Fibroblast of pulmonary artery (primary cell): ENCODE measurements at regions not wholly inside any gene's neighbourhood (a gene's known extent, or its start where the extent isn't known, plus 50 kb on each side); places are given as distances from the start of the nearest gene placed in this dataset.
"Not testable (repeated sequence)": the region's sequence is repeated elsewhere in the genome, so short reads cannot be mapped to it uniquely, and the experiment has no call there.

Source experiments
- DNase-seq: peaks from one replicate; pipeline ENCODE4 v3.0.0-alpha.2; 2010; ENCODE audit warnings: low read depth
- H3K4me3 ChIP-seq: replicated peaks from 2 replicates; pipeline ENCODE4 v1.5.1; 2011; ENCODE audit warnings: low read depth, mild to moderate bottlenecking, control low read depth, low read length, moderate library complexity
- TF ChIP-seq, protein P1 (sequence below): IDR thresholded peaks from 2 replicates; pipeline ENCODE4 v1.5.1; 2011; ENCODE audit warnings: mild to moderate bottlenecking, control low read depth, low read length, inconsistent platforms; ENCODE audit errors: missing control alignments

GRCh38 chrY:12357204-12357603, 343.8 kb upstream of the USP9Y start:
- no peak overlapping the region for H3K4me3 ChIP-seq
- TF ChIP-seq, protein P1, sequence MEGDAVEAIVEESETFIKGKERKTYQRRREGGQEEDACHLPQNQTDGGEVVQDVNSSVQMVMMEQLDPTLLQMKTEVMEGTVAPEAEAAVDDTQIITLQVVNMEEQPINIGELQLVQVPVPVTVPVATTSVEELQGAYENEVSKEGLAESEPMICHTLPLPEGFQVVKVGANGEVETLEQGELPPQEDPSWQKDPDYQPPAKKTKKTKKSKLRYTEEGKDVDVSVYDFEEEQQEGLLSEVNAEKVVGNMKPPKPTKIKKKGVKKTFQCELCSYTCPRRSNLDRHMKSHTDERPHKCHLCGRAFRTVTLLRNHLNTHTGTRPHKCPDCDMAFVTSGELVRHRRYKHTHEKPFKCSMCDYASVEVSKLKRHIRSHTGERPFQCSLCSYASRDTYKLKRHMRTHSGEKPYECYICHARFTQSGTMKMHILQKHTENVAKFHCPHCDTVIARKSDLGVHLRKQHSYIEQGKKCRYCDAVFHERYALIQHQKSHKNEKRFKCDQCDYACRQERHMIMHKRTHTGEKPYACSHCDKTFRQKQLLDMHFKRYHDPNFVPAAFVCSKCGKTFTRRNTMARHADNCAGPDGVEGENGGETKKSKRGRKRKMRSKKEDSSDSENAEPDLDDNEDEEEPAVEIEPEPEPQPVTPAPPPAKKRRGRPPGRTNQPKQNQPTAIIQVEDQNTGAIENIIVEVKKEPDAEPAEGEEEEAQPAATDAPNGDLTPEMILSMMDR: no peak
- DNase-seq: no peak

GRCh38 chrY:12357655-12358054, 343.4 kb upstream of the USP9Y start:
- no peak for DNase-seq
- TF ChIP-seq, protein P1: no peak
- no peak overlapping the region for H3K4me3 ChIP-seq

DNA sequence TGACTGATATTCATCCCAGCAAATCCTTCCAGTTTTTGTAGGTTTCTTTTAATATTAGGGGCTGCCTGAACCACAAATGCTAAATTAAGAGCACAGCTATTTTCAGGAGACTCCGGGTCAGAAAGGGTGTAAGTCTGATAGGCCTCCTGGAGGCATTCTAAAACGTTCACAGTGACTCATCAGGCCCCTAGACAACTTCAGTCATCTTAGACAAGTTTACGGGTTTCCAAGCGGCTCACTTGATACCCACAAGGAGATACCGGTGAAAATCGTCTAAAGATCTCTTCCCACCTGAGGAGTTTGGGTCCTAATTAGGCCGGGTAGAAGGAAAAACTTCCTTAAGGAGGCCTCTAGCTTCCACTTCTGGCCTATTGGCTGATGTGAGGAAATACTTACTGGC, 342.7 kb upstream of the USP9Y start:
- DNase-seq: no peak
- TF ChIP-seq, protein P1: no peak
- no peak overlapping the region for H3K4me3 ChIP-seq

DNA sequence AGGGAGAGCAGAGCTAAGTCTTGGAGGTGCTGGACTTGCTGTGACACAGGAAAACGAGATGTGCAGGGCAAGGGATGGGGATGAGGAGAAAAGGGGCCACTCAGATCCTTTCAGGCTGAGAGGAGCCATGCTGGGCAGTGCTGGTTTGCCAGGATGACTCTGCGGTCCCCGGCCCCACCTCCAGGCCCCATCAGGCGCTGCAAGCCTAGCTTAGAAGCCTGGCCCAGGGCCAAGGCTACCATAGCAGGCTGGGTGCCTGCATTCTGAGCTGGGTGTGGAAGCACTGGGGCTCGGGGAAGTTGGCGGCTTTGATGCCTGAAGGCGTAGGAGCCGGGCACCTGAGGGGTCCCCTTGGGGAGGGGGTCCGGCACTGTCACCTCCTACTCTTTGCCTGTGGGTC, 341.2 kb upstream of the USP9Y start:
- H3K4me3 ChIP-seq: no peak overlapping the region
- no peak for DNase-seq
- TF ChIP-seq, protein P1: no peak

DNA sequence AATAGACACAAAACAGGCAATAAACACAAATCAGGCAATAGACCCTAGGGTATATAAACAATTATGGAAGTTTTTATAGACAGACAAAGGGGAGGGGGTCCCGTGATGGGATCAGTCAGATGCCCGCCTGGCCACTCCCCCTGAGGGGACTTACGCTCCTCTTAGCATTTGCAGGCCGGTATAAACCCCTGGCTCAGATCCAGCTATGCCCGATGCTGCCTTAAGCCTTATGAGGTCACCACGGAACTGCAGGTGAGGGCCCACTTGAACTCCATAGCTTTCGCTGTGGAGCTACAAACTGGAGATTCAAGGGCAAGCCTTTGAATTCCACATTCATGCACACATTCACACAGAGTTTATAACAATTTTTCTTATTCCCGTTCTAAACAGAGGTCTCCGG, 340.5 kb upstream of the USP9Y start:
- H3K4me3 ChIP-seq: no peak overlapping the region

DNA sequence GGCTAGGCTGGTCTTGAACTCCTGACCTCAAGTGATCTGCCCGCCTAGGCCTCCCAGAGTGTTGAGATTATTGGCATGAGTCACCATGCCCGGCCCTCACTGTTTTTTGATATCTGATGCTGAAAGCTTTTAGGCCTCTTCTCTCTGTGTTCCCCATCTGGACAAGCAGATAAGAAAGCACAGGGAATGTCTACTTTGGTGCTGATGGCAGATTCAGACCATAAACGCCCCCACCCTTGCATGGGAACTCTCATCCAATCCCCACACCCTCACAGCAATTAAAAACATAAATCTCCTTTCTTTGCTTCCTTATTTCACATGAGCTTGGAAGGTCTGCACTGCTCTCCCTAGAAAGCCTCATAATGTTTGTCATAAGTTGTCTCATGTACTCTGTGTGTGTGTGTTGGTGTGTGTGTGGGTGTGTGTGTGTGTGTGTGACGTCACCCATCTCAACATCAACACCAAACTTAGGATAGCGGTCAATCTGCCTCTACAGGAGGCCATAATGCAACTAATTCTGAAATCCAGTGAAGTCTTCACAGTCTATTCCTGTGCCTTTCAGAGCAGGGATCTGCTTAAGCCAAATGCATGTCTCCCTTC, 335.6 kb upstream of the USP9Y start:
- TF ChIP-seq, protein P1: no peak
- DNase-seq: no peak
- H3K4me3 ChIP-seq: no peak overlapping the region

More for the DNA sequence above, 340.5 kb upstream of the USP9Y start:
- TF ChIP-seq, protein P1: no peak
- no peak for DNase-seq

DNA sequence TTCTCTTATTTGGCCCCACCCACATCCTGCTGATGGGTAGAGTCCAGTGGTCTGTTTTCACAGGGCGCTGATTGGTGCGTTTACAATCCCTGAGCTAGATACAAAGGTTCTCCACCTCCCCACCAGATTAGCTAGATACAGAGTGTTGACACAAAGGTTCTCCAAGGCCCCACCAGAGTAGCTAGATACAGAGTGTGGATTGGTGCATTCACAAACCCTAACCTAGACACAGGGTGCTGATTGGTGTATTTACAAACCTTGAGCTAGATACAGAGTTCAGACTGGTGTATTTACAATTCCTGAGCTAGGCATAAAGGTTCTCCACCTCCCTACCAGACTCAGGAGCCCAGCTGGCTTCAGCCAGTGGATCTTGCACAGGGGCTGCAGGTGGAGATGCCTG, 326.4 kb upstream of the USP9Y start:
- not testable (repeated sequence) for DNase-seq, H3K4me3 ChIP-seq

DNA sequence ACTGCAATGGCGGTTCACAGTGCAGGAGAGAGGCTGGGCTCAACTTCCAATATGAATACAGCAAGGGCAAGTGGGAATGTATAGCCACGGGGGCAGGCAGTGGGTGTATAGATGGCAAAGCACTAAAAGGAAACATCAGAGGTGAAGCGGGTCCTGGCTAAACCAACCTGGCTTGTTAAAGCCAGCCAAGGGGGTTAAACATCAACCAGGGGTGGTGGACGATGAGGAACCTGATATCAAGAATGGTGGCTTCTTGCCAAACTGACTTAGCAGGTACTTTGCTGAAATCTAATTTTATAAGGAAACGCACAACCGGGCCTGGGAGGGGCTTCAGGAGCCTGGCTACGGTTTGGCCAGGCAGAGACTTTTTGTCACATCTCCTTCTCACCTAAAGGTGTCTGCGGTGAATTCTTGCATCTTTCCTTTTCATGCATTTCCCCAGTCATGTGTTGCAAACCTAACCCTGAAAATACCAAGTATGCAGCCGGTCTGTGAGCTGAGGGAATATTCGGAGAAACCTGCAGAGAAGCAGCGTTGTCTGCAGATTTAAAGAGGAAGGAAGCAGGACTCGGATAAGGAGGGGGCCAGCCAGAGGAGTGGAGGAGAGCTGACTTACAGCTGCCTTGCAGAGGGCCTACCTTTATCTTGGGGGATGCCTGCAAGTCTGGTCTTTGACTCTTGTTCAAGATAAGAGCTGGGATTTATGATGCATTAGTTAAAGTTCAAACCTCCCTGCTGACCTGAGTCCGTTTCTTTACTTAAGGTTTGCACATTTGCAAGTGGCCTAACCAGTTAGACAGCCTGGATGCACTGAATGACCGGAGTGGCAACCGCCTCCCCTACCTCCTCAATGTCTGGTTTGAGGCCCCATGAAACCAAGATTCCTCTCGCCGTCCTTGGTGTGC, 309.1 kb upstream of the USP9Y start:
- not testable (repeated sequence) for DNase-seq

More for the DNA sequence above, 309.1 kb upstream of the USP9Y start:
- not testable (repeated sequence) for H3K4me3 ChIP-seq
